ENCODE measurements at regions not wholly inside any gene's neighbourhood (a gene's known extent, or its start where the extent isn't known, plus 50 kb on each side); places are given as distances from the start of the nearest gene placed in this dataset.

- TF ChIP-seq CTCF (IDR thresholded peaks at IDR 0.05) (no peak), EZH2 (IDR thresholded peaks at IDR 0.05; ENCODE audit: borderline replicate concordance, insufficient read depth, low read depth, low read length, poor library complexity, severe bottlenecking) (no peak)
Observed at GRCh38 chr4:75321484-75321883, 192.7 kb downstream of the RCHY1 start.
